ENCODE measurements at regions not wholly inside any gene's neighbourhood (a gene's known extent, or its start where the extent isn't known, plus 50 kb on each side); places are given as distances from the start of the nearest gene placed in this dataset.

DNA sequence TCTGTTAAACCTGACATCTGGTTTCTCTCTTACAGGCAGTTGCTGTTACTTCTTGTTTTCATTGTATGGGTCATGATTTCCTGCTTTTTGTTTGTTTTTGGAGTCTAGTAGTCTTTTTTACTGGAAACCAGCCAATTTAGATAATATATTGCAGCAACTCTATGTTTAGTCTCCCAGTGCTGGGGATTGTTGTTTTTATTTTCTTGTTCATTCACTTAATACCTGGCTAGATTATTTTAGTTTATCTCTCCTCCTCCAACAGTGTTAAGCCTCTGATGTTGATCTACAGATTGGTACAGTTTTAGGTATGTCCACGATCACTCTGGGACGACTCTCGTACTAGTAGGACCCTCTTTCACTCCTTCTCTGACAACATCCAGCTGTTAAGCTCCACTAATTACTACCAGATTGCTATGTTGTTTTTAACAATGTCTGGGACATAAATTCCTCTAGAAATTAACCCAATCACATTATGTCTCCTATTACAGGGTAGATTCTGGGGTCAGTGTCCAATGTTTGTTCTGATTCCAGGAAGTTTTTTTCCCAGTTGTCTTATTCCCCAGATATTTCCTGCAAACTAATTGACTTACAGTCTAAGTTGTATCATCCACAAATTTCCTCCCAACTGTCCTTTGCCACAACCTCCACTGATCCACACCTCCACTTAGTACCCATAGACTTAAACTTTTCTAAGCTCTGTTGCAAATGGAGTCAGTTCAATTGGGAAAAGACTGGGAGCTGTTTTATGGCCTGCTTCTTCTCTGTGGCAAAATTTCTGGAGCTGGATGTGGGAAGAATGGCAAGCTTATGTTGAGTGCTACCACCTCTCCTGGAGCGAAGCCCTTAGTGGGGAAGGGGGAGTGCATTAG lies 1280.6 kb upstream of the CNTN5 start:
- TF ChIP-seq, protein P1, sequence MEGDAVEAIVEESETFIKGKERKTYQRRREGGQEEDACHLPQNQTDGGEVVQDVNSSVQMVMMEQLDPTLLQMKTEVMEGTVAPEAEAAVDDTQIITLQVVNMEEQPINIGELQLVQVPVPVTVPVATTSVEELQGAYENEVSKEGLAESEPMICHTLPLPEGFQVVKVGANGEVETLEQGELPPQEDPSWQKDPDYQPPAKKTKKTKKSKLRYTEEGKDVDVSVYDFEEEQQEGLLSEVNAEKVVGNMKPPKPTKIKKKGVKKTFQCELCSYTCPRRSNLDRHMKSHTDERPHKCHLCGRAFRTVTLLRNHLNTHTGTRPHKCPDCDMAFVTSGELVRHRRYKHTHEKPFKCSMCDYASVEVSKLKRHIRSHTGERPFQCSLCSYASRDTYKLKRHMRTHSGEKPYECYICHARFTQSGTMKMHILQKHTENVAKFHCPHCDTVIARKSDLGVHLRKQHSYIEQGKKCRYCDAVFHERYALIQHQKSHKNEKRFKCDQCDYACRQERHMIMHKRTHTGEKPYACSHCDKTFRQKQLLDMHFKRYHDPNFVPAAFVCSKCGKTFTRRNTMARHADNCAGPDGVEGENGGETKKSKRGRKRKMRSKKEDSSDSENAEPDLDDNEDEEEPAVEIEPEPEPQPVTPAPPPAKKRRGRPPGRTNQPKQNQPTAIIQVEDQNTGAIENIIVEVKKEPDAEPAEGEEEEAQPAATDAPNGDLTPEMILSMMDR (IDR thresholded peaks at IDR 0.05; ENCODE audit: low read depth, low read length, poor library complexity, severe bottlenecking), result no peak
- TF ChIP-seq EZH2phosphoT487 (IDR thresholded peaks at IDR 0.05; ENCODE audit: borderline replicate concordance, low read length), result no peak
